Coronary artery (tissue), 2 donors: ENCODE measurements at regions not wholly inside any gene's neighbourhood (a gene's known extent, or its start where the extent isn't known, plus 50 kb on each side); places are given as distances from the start of the nearest gene placed in this dataset.

Source experiments
- DNase-seq: peaks from one replicate; pipeline ENCODE4 v3.0.0-alpha.2; 2017; ENCODE audit warnings: low spot score
- H3K27ac ChIP-seq, 2 donors: fragments of 200-600 bp; sonication (generic); one replicate each; pipeline ENCODE4 v1.5.1; 2016 to 2019
- H3K4me3 ChIP-seq: fragments of 200-600 bp; sonication (generic); 2 replicates; pipeline ENCODE4 v1.5.1; 2016; ENCODE audit warnings: mild to moderate bottlenecking, moderate library complexity
- TF ChIP-seq, protein P1 (sequence below): fragments of 200-600 bp; sonication (generic); IDR thresholded peaks from one replicate; pipeline ENCODE4 v1.5.1; 2019; ENCODE audit warnings: antibody characterized with exemption

DNA sequence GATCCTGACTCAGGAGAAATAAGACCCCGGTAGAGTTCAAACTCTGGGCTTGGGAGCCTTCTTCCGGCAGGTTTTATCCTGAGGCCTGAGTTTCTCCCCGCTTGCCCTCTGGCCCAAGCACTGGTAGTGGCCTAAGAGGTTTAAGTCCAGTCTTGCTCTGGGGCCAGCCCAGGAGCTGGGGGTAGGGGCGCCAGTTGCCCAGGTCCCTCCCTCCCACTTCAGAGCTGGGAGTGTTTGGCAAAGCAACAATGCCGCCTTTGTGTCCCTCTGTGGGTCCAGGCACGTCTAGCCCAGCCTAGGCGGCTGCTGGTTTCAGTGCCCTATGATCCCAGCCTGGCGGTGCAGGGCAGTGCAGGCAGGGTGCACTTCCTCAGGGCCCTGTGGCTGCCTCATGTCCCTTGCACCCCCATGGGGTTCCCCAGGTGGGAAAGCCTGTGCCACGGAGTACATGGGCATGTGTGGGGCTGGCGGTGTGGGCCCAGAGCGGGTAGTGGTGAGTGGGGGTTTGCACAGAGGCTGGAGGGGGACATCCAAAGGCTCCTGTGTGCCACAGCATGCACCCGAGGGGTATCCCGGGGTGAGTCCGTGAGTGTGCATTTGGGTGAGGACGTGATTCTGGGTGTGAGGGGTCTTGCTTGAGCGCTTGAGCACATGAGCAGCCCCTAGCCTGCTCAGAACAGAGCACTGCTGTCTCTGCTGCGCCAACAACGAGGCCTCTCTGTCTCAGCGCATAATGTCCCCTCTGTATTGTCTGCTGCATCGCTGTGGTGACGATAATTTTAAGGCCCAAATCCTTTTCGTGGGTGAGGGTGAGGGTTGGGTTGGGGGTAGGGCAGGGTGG, 61.7 kb upstream of the PSD2 start:
- no peak for DNase-seq
- H3K4me3 ChIP-seq = no peak overlapping the region
- TF ChIP-seq, protein P1, sequence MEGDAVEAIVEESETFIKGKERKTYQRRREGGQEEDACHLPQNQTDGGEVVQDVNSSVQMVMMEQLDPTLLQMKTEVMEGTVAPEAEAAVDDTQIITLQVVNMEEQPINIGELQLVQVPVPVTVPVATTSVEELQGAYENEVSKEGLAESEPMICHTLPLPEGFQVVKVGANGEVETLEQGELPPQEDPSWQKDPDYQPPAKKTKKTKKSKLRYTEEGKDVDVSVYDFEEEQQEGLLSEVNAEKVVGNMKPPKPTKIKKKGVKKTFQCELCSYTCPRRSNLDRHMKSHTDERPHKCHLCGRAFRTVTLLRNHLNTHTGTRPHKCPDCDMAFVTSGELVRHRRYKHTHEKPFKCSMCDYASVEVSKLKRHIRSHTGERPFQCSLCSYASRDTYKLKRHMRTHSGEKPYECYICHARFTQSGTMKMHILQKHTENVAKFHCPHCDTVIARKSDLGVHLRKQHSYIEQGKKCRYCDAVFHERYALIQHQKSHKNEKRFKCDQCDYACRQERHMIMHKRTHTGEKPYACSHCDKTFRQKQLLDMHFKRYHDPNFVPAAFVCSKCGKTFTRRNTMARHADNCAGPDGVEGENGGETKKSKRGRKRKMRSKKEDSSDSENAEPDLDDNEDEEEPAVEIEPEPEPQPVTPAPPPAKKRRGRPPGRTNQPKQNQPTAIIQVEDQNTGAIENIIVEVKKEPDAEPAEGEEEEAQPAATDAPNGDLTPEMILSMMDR = no peak
- H3K27ac ChIP-seq = peak overlapping the region in 1 of 2 donors; percentile 26

DNA sequence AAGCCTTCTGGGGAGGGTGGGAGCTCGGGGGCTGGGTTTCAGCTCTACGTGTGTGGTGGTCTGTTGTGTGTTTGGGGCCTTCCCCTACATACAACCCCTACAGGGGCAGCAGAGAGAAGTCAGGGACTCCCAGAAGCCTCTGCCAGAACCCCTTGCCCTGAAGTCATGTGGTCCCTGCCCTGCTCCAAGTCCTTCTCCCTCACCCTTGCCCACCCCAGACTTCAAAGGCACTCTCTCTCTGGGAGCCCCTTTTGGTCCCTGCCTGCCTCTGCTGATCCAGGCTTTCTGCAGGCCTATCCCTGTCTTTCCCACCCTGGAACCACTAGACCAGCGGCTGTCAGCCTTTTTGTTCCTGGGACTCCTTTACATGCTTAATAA, 61.1 kb upstream of the PSD2 start:
- no peak overlapping the region for H3K27ac ChIP-seq
- no peak for DNase-seq
- TF ChIP-seq, protein P1 = no peak
- no peak overlapping the region for H3K4me3 ChIP-seq

DNA sequence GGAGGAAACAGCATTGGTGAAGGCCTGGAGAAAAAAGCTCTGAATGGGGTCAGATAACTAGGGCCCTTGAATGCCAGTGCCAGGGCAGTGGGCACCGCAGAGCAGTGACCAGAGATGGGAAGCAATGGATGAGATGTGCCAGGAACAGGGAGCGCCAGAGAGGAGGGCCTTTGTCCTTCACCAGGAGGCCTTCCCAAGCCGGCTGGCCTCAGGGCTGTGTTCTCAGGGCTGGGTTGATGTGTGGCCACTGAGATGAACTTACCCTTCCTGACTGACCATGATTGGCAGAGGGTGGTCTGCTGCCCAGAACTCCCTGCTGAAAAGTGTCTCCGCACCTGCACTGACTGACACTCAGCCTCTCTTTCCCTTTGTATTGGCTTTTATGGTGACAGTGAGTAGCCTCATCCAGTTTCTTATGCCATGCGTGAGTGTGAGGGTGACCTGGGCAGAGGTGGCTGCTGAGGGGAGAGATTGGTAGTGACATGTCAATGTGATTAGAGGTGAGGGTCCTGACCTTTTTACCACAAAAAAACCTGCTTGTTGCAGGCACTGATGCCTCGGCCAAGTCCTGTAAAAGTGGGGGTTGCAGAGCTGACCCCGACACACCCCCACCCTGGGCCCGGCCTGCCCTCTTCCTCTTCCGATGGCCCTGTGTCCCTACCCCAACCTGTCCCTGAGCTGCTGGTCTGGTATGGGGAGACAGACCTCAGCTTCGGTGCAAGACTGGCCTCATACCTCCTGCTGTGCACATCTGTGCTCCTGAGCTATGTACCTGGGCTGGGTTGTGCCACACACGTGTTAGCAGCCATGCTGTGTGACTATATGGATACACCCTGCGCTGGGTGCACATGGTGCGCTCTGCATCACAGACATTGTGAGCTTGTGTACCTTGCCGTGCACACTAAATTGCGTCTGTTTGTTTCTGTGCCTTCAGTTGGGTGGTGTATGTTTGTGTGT, 57.1 kb upstream of the PSD2 start:
- Histone ChIP-seq H3K4me3 (no peak overlapping the region), H3K27ac (no peak overlapping the region)
- DNase-seq = no peak
- TF ChIP-seq, protein P1 = no peak

DNA sequence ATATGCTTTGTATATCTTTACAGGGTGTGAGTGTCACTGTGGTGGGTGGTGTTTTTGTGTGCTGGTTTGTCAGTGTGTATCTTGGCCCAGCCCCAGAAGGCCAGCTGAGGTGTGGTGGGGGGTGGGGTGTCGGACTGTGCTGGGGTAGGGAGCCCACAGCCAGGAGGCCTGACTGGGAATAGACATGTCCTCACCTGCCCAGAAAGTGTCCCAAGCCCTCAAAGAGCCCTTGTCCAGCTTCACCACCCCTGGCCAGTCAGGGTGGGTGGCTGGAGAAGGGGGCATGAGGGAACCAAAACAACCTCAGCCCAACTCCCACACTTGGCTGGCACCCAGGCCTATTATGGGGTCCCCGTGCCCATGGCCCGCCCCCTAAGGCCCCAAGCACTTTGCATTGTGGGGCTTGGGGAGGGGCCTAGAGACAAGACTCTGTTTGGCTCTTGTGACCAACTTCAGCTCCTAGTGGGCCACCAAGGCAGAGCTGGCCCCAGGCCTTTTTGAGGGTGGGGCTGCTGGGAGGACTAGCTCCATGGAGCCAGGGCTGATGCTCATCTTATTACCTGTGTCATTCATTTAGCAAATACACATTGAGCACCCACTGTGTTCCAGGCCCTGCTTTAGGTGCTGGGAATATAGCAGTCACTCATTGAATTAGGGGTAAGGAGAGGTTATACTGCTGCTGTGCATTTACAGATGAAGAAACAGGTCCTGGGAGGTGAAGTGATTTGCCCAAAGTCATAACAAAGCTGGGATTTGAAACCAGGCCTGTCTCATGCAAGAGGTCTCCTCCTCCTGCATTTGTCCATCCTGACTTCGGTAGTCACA, 56.2 kb upstream of the PSD2 start:
- no peak for DNase-seq
- H3K4me3 ChIP-seq = no peak overlapping the region
- no peak overlapping the region for H3K27ac ChIP-seq
- TF ChIP-seq, protein P1 = no peak

DNA sequence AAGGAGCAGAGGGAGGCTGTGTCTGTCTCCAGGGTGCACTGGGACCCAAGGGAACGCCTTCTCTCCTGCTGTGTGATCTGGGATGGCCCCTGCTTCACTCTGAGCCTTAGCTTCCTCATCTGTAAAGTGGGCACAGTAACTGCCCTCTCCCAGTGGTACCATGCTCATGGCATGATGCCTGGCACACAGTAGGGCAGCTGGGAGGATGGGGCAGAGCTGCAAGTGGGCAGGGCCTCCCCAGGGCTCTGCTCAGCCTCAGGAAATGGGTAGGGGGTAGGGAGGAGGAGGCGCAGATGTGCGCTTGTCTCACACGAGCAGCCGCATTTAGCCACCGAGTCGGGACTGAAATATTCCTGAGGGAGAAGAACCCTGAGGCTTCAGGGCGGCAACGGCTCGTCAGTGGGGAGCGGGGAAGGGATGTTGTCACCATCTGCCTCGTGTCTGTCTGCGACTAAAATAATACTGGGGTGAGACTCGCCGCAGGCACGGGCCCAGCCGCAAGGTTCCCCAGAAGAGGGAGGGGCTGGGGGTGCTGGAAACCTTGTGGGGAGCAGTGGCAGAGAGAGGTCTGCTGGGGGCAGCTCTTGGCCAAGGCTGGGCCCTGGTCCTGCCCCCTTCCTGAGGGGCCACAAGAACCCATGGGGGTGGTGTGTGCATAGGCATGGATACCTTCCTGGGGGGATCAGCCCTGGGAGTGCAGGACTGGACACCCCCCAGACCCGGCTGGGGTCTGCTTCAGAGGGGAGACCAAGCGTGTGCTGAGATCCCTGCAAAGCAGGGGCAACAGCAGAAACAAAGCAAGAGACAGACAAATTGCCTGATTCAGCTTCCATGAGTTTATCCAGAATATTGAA, 55.2 kb upstream of the PSD2 start:
- no peak for DNase-seq
- H3K27ac ChIP-seq = no peak overlapping the region
- H3K4me3 ChIP-seq = no peak overlapping the region
- TF ChIP-seq, protein P1 = no peak
